ENCODE measurements at regions not wholly inside any gene's neighbourhood (a gene's known extent, or its start where the extent isn't known, plus 50 kb on each side); places are given as distances from the start of the nearest gene placed in this dataset.

DNA sequence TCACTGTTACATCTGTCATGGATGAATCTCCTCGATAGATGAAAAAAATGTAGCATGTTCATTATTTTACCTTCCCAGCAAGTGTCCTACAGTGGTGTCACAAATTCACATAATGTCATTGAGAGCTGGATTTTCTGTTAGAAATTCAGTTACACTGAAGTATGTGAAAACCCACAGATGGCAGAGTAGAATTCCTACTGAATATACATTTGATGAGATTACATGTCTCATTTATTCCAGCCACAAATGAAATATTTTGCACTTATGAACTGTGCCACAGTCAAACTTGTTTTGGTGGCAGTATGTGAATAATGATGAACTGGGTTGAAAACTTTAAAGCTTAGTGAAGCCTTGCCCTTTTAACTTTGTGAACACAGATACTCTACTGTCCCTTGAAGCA is 301.9 kb upstream of the DPYD start:
- Histone ChIP-seq H3K27ac (no peak overlapping the region), H3K4me1 (ENCODE audit: low read depth) (no peaks in the 10 kb centered on the region), H3K4me3 (no peak overlapping the region), H3K9me3 (ENCODE audit: low read depth) (no peaks in the 10 kb centered on the region), H3K27me3 (no peaks in the 10 kb centered on the region), H3K36me3 (no peaks in the 10 kb centered on the region)
- DNase-seq (ENCODE audit: low read depth in 1 of 2, low spot score in 1 of 2) = no peak
- TF ChIP-seq, protein P1, sequence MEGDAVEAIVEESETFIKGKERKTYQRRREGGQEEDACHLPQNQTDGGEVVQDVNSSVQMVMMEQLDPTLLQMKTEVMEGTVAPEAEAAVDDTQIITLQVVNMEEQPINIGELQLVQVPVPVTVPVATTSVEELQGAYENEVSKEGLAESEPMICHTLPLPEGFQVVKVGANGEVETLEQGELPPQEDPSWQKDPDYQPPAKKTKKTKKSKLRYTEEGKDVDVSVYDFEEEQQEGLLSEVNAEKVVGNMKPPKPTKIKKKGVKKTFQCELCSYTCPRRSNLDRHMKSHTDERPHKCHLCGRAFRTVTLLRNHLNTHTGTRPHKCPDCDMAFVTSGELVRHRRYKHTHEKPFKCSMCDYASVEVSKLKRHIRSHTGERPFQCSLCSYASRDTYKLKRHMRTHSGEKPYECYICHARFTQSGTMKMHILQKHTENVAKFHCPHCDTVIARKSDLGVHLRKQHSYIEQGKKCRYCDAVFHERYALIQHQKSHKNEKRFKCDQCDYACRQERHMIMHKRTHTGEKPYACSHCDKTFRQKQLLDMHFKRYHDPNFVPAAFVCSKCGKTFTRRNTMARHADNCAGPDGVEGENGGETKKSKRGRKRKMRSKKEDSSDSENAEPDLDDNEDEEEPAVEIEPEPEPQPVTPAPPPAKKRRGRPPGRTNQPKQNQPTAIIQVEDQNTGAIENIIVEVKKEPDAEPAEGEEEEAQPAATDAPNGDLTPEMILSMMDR (IDR thresholded peaks at IDR 0.05; ENCODE audit: low read depth, low read length) = no peak

DNA sequence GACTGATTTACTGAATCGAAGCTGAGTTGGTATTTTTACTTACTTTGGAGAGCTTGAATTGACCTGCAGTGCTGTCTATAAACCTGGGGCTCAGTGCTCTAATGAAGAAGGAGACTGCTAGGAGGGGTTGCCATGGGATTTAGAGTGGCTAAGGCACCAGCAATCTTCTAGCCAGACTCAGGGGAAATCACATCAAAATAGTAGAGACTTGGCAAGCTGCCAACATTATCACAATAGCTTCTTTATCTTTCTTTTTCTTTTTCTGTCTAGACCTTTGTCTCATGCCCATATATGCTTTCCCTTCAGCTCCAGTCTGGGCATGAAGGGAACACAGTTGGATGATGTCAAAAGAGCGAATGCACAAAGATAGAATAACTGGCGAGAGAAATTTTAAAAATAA is 301.1 kb upstream of the DPYD start:
- TF ChIP-seq, protein P1 (IDR thresholded peaks at IDR 0.05; ENCODE audit: low read depth, low read length) = no peak
- H3K4me1 ChIP-seq (ENCODE audit: low read depth) = no peaks in the 10 kb centered on the region
- peak in 1 of 2 donors; percentile 64 for DNase-seq (ENCODE audit: low read depth in 1 of 2, low spot score in 1 of 2)
- no peak overlapping the region for H3K4me3 ChIP-seq
- no peak overlapping the region for H3K27ac ChIP-seq
- no peaks in the 10 kb centered on the region for H3K36me3 ChIP-seq
- no peaks in the 10 kb centered on the region for H3K27me3 ChIP-seq
- H3K9me3 ChIP-seq (ENCODE audit: low read depth) = no peaks in the 10 kb centered on the region

DNA sequence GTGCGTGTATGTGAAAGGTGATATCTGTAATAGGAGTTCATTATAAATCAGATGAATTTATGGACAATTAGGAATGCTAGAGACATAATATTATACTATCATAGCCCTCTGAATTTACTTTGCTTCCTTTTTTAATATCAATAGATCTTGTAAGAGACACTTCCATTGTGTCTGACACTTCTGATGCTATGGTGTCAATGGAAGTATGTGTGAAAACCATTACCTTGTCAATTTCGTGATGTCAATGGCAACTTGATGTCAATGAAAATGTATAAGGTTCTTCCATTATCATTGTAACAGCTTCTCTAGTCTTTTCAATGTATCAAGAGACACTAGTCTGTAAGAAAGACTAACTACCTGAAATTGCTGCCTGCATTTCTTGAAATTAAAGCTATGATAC is 296.8 kb upstream of the DPYD start:
- no peak overlapping the region for H3K4me3 ChIP-seq
- H3K4me1 ChIP-seq (ENCODE audit: low read depth) = no peaks in the 10 kb centered on the region
- TF ChIP-seq, protein P1 (IDR thresholded peaks at IDR 0.05; ENCODE audit: low read depth, low read length) = no peak
- H3K27ac ChIP-seq = no peak overlapping the region
- H3K27me3 ChIP-seq = no peaks in the 10 kb centered on the region
- no peaks in the 10 kb centered on the region for H3K9me3 ChIP-seq (ENCODE audit: low read depth)
- H3K36me3 ChIP-seq = no peaks in the 10 kb centered on the region
- no peak for DNase-seq (ENCODE audit: low read depth in 1 of 2, low spot score in 1 of 2)

DNA sequence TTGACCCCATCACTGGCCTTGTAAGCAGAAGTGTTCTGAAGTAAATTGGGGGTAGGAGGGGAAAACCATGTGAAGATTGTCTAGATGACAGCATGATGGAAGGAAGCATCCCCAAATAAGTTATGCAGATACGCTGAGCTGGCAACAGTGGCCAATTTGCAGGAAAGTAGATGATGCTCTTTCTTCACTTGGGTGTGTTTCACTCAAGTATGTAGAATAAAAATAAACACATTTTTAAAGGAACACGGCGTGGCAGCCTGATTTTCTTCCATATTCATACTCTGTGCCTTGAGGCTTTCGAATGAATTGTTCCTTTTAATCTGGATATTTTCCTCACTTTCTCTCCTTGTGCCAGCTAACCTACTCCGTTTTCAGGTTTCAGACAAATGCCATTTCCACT is 295.5 kb upstream of the DPYD start:
- Histone ChIP-seq H3K36me3 (no peaks in the 10 kb centered on the region), H3K27me3 (no peaks in the 10 kb centered on the region), H3K9me3 (ENCODE audit: low read depth) (no peaks in the 10 kb centered on the region), H3K4me1 (ENCODE audit: low read depth) (no peaks in the 10 kb centered on the region), H3K4me3 (no peak overlapping the region), H3K27ac (no peak overlapping the region)
- TF ChIP-seq, protein P1 (IDR thresholded peaks at IDR 0.05; ENCODE audit: low read depth, low read length) = no peak
- DNase-seq (ENCODE audit: low read depth in 1 of 2, low spot score in 1 of 2) = no peak

DNA sequence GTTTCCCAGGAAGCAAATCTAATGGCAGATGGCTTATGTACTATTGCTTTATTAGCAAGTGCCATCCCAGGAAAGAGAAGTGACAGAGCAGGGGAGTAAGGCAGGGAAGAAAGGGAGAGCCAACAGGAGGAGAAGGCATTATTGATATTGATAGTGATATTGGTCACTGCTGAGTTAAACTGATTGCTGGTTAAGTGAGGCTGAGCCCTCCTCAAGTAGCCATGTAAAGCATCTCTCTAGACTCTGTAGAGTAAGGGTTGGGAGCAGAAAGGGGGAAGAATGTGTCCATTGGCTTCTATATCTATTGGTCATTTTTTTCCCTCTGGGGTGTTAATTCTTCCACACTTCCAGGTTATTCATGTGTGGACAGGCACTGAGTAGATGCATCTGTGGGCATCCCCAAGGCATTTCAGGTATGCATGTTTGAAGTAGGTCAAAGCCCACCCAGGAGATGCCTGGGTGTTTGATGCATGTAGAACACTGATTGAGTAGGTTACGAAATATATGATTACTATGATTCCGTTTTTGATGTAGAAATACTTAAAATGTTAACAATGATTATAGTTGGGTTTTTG is 290.5 kb upstream of the DPYD start:
- H3K4me3 ChIP-seq = no peak overlapping the region
- no peaks in the 10 kb centered on the region for H3K36me3 ChIP-seq
- no peak for DNase-seq (ENCODE audit: low read depth in 1 of 2, low spot score in 1 of 2)
- H3K9me3 ChIP-seq (ENCODE audit: low read depth) = no peaks in the 10 kb centered on the region
- no peak overlapping the region for H3K27ac ChIP-seq
- H3K4me1 ChIP-seq (ENCODE audit: low read depth) = peaks cover 2% of the 10 kb centered on the region
- no peaks in the 10 kb centered on the region for H3K27me3 ChIP-seq
- TF ChIP-seq, protein P1 (IDR thresholded peaks at IDR 0.05; ENCODE audit: low read depth, low read length) = no peak

DNA sequence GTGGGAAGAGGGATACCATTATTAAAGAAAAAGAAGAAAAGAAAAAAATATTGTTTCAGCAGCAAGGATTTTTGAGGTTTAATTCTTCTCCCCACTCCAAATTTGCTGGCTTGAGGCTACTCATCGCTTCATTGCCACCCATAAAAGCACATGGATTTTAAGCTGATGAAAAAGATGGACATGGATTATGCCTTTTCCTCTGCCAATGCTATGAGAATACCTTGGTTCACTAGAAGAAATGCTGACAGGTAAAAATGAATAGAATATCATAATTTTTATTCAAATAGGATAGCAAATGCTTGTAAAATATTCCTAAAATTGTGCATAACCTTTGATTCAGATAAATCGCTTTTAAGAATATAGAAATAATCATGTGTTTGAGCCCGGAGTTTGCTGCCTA is 289.7 kb upstream of the DPYD start:
- TF ChIP-seq, protein P1 (IDR thresholded peaks at IDR 0.05; ENCODE audit: low read depth, low read length) = no peak
- Histone ChIP-seq H3K27me3 (no peaks in the 10 kb centered on the region), H3K27ac (peak overlapping the region; percentile 30), H3K36me3 (no peaks in the 10 kb centered on the region), H3K4me3 (no peak overlapping the region), H3K9me3 (ENCODE audit: low read depth) (no peaks in the 10 kb centered on the region), H3K4me1 (ENCODE audit: low read depth) (peaks cover 2% of the 10 kb centered on the region)
- DNase-seq (ENCODE audit: low read depth in 1 of 2, low spot score in 1 of 2) = no peak

Measured in cardiac muscle cell (in vitro differentiated cells and primary cell).